ENCODE measurements at regions not wholly inside any gene's neighbourhood (a gene's known extent, or its start where the extent isn't known, plus 50 kb on each side); places are given as distances from the start of the nearest gene placed in this dataset.
"Not testable (repeated sequence)": the region's sequence is repeated elsewhere in the genome, so short reads cannot be mapped to it uniquely, and the experiment has no call there.

DNA sequence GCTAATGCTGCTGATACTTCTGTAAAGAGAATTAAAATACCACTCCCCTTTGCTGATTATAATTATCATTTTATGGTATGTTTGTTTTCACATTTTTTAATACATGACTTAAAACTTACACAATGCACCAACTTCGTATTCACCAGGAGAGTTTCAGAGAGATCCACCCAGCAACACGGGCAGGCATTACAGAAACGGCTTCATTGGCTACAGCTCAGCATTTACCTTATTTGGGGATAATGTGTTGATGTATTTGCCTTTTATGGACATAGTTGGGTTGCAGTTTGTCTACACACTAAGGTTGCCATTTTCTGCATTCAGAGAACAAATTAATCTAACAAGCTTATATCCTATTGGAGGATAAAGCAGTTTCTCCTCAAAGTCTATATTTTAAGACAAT is 423.6 kb downstream of the PRDM9 start:
- Histone ChIP-seq H3K36me3 (ENCODE audit: control insufficient read depth in 3 of 3, insufficient read depth in 3 of 3, low read length in 3 of 3) (no peaks in the 10 kb centered on the region), H3K9ac (ENCODE audit: low read depth in 1 of 3, low read length in 3 of 3) (no peak overlapping the region), H3K9me3 (ENCODE audit: control insufficient read depth in 3 of 3, low read length in 3 of 3) (no peaks in the 10 kb centered on the region), H3K27me3 (ENCODE audit: control insufficient read depth in 3 of 3, insufficient read depth in 3 of 3, low read length in 3 of 3) (no peaks in the 10 kb centered on the region), H3K27ac (ENCODE audit: low read depth, low read length) (no peak overlapping the region), H3K4me1 (ENCODE audit: control insufficient read depth in 3 of 3, insufficient read depth in 3 of 3, low read length in 3 of 3) (no peaks in the 10 kb centered on the region), H3K4me3 (ENCODE audit: low read length in 3 of 3) (no peak overlapping the region)

- H3K36me3 ChIP-seq (ENCODE audit: control insufficient read depth in 3 of 3, insufficient read depth in 3 of 3, low read length in 3 of 3); H3K9me3 ChIP-seq (ENCODE audit: control insufficient read depth in 3 of 3, low read length in 3 of 3); H3K4me1 ChIP-seq (ENCODE audit: control insufficient read depth in 3 of 3, insufficient read depth in 3 of 3, low read length in 3 of 3); H3K27me3 ChIP-seq (ENCODE audit: control insufficient read depth in 3 of 3, insufficient read depth in 3 of 3, low read length in 3 of 3); H3K27ac ChIP-seq (ENCODE audit: low read depth, low read length); H3K9ac ChIP-seq (ENCODE audit: low read depth in 1 of 3, low read length in 3 of 3); H3K4me3 ChIP-seq (ENCODE audit: low read length in 3 of 3): not testable (repeated sequence)
These were observed 444.0 kb downstream of the PRDM9 start for GRCh38 chr5:23951261-23951928.

- no peaks in the 10 kb centered on the region for H3K9me3 ChIP-seq (ENCODE audit: control insufficient read depth in 3 of 3, low read length in 3 of 3)
These were observed 456.0 kb downstream of the PRDM9 start for GRCh38 chr5:23963449-23963848.

DNA sequence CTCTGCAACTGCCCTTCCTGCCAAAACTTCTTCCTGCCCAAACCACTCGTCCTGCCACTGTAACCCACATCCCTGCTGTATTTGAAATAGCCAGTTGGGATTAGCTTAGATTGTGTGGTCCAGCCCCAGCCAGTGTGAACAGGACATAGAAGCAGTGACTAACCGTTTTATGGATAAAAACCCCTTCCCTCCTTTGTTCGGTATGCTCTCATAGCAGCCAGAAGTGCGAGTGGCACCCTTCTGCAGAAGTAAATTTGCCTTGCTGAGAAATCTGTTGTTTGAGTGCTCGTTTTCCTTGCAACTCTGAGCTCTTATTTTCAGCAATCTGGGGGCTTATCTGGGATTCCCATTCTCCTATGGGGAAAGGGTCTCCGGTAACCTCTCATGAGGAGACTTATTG is 470.0 kb downstream of the PRDM9 start:
- Histone ChIP-seq H3K27me3 (ENCODE audit: control insufficient read depth in 3 of 3, insufficient read depth in 3 of 3, low read length in 3 of 3) (no peaks in the 10 kb centered on the region), H3K9me3 (ENCODE audit: control insufficient read depth in 3 of 3, low read length in 3 of 3) (peaks cover 2 to 3% (median 3%) of the 10 kb centered on the region in 3 donors), H3K36me3 (ENCODE audit: control insufficient read depth in 3 of 3, insufficient read depth in 3 of 3, low read length in 3 of 3) (no peaks in the 10 kb centered on the region), H3K9ac (ENCODE audit: low read depth in 1 of 3, low read length in 3 of 3) (no peak overlapping the region), H3K4me3 (ENCODE audit: low read length in 3 of 3) (no peak overlapping the region), H3K4me1 (ENCODE audit: control insufficient read depth in 3 of 3, insufficient read depth in 3 of 3, low read length in 3 of 3) (no peaks in the 10 kb centered on the region), H3K27ac (ENCODE audit: low read depth, low read length) (no peak overlapping the region)

More at GRCh38 chr5:23963449-23963848, 456.0 kb downstream of the PRDM9 start:
- H3K27me3 ChIP-seq (ENCODE audit: control insufficient read depth in 3 of 3, insufficient read depth in 3 of 3, low read length in 3 of 3): no peaks in the 10 kb centered on the region
- no peak overlapping the region for H3K4me3 ChIP-seq (ENCODE audit: low read length in 3 of 3)
- no peaks in the 10 kb centered on the region for H3K36me3 ChIP-seq (ENCODE audit: control insufficient read depth in 3 of 3, insufficient read depth in 3 of 3, low read length in 3 of 3)
- no peak overlapping the region for H3K27ac ChIP-seq (ENCODE audit: low read depth, low read length)
- H3K9ac ChIP-seq (ENCODE audit: low read depth in 1 of 3, low read length in 3 of 3): no peak overlapping the region
- no peaks in the 10 kb centered on the region for H3K4me1 ChIP-seq (ENCODE audit: control insufficient read depth in 3 of 3, insufficient read depth in 3 of 3, low read length in 3 of 3)

DNA sequence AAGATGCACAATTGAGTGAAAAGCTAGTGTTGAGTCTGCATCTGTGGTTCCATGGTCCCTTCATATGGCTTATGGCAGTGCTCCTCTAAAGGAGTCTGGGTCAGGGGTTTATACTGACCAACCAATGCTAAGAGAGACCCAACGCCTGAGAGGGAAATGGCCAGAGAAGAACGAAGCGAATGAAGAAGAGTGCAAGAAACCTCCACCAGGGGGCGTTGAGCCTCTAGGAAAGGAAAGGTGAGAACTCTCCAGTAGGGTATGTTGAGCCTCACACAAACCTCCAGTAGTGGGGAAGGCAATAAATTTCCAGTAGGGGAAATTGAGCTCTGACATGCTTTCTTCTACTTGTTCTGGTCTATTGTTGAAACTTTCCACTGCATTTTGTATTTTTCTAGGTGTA is 470.6 kb downstream of the PRDM9 start:
- H3K4me3 ChIP-seq (ENCODE audit: low read length in 3 of 3): no peak overlapping the region
- H3K27ac ChIP-seq (ENCODE audit: low read depth, low read length): no peak overlapping the region
- no peaks in the 10 kb centered on the region for H3K4me1 ChIP-seq (ENCODE audit: control insufficient read depth in 3 of 3, insufficient read depth in 3 of 3, low read length in 3 of 3)
- no peak overlapping the region for H3K9ac ChIP-seq (ENCODE audit: low read depth in 1 of 3, low read length in 3 of 3)
- peaks cover 2 to 3% (median 3%) of the 10 kb centered on the region in 3 donors for H3K9me3 ChIP-seq (ENCODE audit: control insufficient read depth in 3 of 3, low read length in 3 of 3)
- H3K27me3 ChIP-seq (ENCODE audit: control insufficient read depth in 3 of 3, insufficient read depth in 3 of 3, low read length in 3 of 3): no peaks in the 10 kb centered on the region
- H3K36me3 ChIP-seq (ENCODE audit: control insufficient read depth in 3 of 3, insufficient read depth in 3 of 3, low read length in 3 of 3): no peaks in the 10 kb centered on the region

DNA sequence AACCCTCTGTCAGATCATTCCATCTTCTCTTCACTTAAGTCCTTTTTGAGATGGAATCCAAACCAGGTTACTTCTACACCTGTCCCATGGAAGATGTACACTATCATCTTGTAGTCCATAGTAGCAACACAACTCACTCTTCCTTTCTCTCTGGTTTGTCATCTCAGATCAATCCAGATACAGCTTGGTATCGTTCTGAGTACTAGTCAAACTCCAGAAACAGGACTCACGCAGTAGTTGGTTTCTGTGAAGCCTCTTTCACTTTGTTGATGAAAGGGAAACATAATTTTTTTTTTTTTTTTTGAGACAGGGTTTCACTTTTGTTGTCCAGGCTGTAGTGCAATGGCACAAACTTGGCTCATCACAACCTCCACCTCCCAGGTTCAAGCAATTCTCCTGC is 484.0 kb downstream of the PRDM9 start:
- H3K36me3 ChIP-seq (ENCODE audit: control insufficient read depth in 3 of 3, insufficient read depth in 3 of 3, low read length in 3 of 3): no peaks in the 10 kb centered on the region
- no peaks in the 10 kb centered on the region for H3K4me1 ChIP-seq (ENCODE audit: control insufficient read depth in 3 of 3, insufficient read depth in 3 of 3, low read length in 3 of 3)
- no peak overlapping the region for H3K27ac ChIP-seq (ENCODE audit: low read depth, low read length)
- H3K9me3 ChIP-seq (ENCODE audit: control insufficient read depth in 3 of 3, low read length in 3 of 3): no peaks in the 10 kb centered on the region
- no peak overlapping the region for H3K9ac ChIP-seq (ENCODE audit: low read depth in 1 of 3, low read length in 3 of 3)
- H3K4me3 ChIP-seq (ENCODE audit: low read length in 3 of 3): no peak overlapping the region
- no peaks in the 10 kb centered on the region for H3K27me3 ChIP-seq (ENCODE audit: control insufficient read depth in 3 of 3, insufficient read depth in 3 of 3, low read length in 3 of 3)

GRCh38 chr5:23994581-23995370 is 487.4 kb downstream of the PRDM9 start:
- H3K9ac ChIP-seq (ENCODE audit: low read depth in 1 of 3, low read length in 3 of 3): no peak overlapping the region
- H3K27ac ChIP-seq (ENCODE audit: low read depth, low read length): no peak overlapping the region
- no peaks in the 10 kb centered on the region for H3K27me3 ChIP-seq (ENCODE audit: control insufficient read depth in 3 of 3, insufficient read depth in 3 of 3, low read length in 3 of 3)
- no peaks in the 10 kb centered on the region for H3K36me3 ChIP-seq (ENCODE audit: control insufficient read depth in 3 of 3, insufficient read depth in 3 of 3, low read length in 3 of 3)
- H3K4me3 ChIP-seq (ENCODE audit: low read length in 3 of 3): no peak overlapping the region
- H3K9me3 ChIP-seq (ENCODE audit: control insufficient read depth in 3 of 3, low read length in 3 of 3): no peaks in the 10 kb centered on the region
- no peaks in the 10 kb centered on the region for H3K4me1 ChIP-seq (ENCODE audit: control insufficient read depth in 3 of 3, insufficient read depth in 3 of 3, low read length in 3 of 3)

GRCh38 chr5:23996525-23996924 is 489.1 kb downstream of the PRDM9 start:
- H3K9me3 ChIP-seq (ENCODE audit: control insufficient read depth in 3 of 3, low read length in 3 of 3): no peaks in the 10 kb centered on the region
- H3K4me3 ChIP-seq (ENCODE audit: low read length in 3 of 3): no peak overlapping the region
- no peak overlapping the region for H3K27ac ChIP-seq (ENCODE audit: low read depth, low read length)
- H3K9ac ChIP-seq (ENCODE audit: low read depth in 1 of 3, low read length in 3 of 3): no peak overlapping the region
- H3K4me1 ChIP-seq (ENCODE audit: control insufficient read depth in 3 of 3, insufficient read depth in 3 of 3, low read length in 3 of 3): no peaks in the 10 kb centered on the region
- no peaks in the 10 kb centered on the region for H3K36me3 ChIP-seq (ENCODE audit: control insufficient read depth in 3 of 3, insufficient read depth in 3 of 3, low read length in 3 of 3)
- H3K27me3 ChIP-seq (ENCODE audit: control insufficient read depth in 3 of 3, insufficient read depth in 3 of 3, low read length in 3 of 3): no peaks in the 10 kb centered on the region

- Histone ChIP-seq H3K4me1 (ENCODE audit: control insufficient read depth in 3 of 3, insufficient read depth in 3 of 3, low read length in 3 of 3) (no peaks in the 10 kb centered on the region), H3K9me3 (ENCODE audit: control insufficient read depth in 3 of 3, low read length in 3 of 3) (no peaks in the 10 kb centered on the region), H3K36me3 (ENCODE audit: control insufficient read depth in 3 of 3, insufficient read depth in 3 of 3, low read length in 3 of 3) (no peaks in the 10 kb centered on the region), H3K9ac (ENCODE audit: low read depth in 1 of 3, low read length in 3 of 3) (no peak overlapping the region), H3K4me3 (ENCODE audit: low read length in 3 of 3) (no peak overlapping the region), H3K27me3 (ENCODE audit: control insufficient read depth in 3 of 3, insufficient read depth in 3 of 3, low read length in 3 of 3) (no peaks in the 10 kb centered on the region), H3K27ac (ENCODE audit: low read depth, low read length) (no peak overlapping the region)
These were observed 498.0 kb downstream of the PRDM9 start for GRCh38 chr5:24005384-24005783.

DNA sequence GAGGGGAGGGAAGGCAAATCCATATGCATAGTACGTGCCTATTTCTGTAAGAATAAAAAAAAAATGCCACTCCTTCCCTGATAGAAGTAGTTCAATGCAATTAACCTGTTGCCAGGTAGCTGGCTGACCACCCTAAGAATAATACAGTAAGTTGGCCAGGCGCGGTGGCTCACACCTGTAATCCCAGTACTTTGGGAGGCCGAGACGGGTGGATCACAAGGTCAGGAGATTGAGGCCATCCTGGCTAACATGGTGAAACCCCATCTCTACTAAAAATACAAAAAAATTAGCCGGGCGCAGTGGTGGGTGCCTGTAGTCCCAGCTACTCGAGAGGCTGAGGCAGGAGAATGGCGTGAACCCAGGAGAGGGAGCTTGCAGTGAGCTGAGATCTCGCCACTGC is 510.3 kb downstream of the PRDM9 start:
- not testable (repeated sequence) for H3K27ac ChIP-seq (ENCODE audit: low read depth, low read length); H3K9me3 ChIP-seq (ENCODE audit: control insufficient read depth in 3 of 3, low read length in 3 of 3); H3K36me3 ChIP-seq (ENCODE audit: control insufficient read depth in 3 of 3, insufficient read depth in 3 of 3, low read length in 3 of 3); H3K9ac ChIP-seq (ENCODE audit: low read depth in 1 of 3, low read length in 3 of 3); H3K4me3 ChIP-seq (ENCODE audit: low read length in 3 of 3); H3K4me1 ChIP-seq (ENCODE audit: control insufficient read depth in 3 of 3, insufficient read depth in 3 of 3, low read length in 3 of 3); H3K27me3 ChIP-seq (ENCODE audit: control insufficient read depth in 3 of 3, insufficient read depth in 3 of 3, low read length in 3 of 3)
